HG03060 (cell line): ENCODE measurements at regions not wholly inside any gene's neighbourhood (a gene's known extent, or its start where the extent isn't known, plus 50 kb on each side); places are given as distances from the start of the nearest gene placed in this dataset.
"Not testable (repeated sequence)": the region's sequence is repeated elsewhere in the genome, so short reads cannot be mapped to it uniquely, and the experiment has no call there.

Source experiments
- ATAC-seq: cut with Tn5 transposase; IDR thresholded peaks from one replicate; pipeline ENCODE4 v1.9.1; 2021; ENCODE audit warnings: low read depth, moderate number of reproducible peaks; ENCODE audit not compliant: unreplicated experiment

DNA sequence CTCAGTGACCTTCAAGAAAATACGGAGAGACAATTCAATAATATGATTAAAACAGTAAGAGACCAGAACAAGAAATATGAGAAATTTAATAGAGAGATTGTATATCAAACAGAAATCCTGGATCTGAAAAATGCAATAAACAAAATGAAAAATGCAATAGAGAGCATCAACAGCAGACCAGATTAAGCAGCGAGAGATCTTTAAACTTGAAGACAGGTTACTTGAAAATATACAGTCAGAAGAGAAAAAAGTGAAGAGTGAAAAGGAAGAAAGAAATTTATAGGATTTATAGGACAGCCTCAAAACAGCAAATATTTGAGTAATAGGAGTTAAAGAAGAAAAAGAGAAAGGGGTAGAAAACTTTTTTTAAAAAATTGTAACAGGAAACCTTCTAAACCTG is 813.9 kb upstream of the GRM7 start:
- no peak for ATAC-seq

GRCh38 chr3:6060251-6060650 is 800.7 kb upstream of the GRM7 start:
- ATAC-seq: no peak

- ATAC-seq: no peak
Measured at GRCh38 chr3:6062261-6063187, 798.4 kb upstream of the GRM7 start.

- ATAC-seq: no peak
Measured at GRCh38 chr3:6066397-6066796, 794.5 kb upstream of the GRM7 start.

- not testable (repeated sequence) for ATAC-seq
Measured at GRCh38 chr3:6066868-6067578, 793.9 kb upstream of the GRM7 start.

DNA sequence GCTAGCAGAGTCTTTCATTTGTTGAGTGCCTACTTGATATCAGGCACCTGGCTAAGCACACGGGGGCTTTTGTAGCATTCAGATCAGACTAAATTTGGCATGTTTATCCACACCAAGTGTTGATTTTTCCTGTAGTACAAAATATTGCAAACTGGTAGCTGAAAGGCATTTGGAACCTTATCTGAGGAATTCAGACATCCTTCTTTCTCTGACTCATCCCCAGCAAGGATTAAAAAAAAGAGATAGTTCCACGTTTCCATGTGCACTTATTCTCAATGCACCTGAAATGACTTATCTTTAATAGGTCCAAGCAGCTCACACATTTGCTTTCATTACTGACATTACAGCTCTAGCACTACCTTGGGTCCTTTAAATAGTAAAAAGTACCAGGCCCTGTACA is 786.0 kb upstream of the GRM7 start:
- no peak for ATAC-seq

DNA sequence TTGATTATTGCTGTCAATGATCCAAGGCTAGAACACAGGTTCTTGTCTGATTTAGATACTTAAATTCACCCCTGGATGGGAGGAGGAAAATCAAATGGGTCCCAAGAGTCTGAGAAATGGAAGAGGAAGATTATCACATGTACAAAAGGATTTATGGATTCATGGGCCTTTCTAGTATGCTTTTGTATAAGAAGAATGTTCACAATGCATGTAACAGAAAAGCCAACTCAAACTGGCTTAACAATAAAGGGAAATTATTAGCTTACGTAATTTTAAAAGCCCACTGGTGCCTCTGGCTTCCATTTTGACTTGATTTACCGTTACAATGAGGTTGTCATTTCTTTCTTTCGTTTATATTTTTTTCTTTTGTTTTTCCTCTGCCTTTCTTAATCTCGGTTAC is 782.5 kb upstream of the GRM7 start:
- no peak for ATAC-seq

- no peak for ATAC-seq
Measured at GRCh38 chr3:6079011-6079410, 781.9 kb upstream of the GRM7 start.

- ATAC-seq: no peak
Measured at GRCh38 chr3:6079561-6080179, 781.2 kb upstream of the GRM7 start.

DNA sequence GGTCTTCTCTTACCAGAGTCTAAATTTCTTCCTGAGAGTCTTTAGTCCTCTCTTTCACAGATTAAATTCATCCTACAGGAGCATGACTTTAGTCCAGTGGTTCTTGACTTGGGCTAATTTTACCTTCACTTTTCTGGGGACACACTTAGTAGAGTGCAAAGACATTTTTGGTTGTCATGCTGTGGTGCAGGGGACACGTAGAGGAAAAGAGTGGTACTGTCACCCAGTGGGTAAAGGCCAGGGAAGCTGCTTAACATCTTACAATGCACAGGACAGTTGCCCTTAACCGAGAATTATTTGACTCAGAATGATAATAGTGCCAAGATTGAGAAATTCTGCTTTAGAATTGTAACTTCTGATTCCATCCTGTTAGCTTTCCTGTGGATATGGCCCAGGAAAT is 772.5 kb upstream of the GRM7 start:
- no peak for ATAC-seq

DNA sequence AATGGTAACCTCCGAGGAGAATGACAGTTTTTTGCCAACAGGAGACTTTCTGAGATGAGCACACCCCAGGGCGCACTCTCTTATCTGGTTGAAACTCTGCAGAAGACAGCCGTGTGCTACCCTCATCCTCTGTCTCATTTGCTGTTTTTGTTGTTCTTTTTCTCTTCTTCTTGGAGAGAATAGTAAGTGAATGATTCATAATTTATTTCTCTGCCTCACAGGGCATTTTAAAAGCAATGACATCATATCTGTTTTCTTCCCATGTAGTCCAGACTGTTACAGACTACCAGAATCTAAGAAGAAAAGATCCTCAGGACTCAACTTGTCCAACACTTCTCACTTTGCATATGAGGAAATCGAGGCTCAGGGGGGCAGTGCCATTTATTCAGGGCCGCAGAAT is 771.1 kb upstream of the GRM7 start:
- no peak for ATAC-seq

GRCh38 chr3:6091262-6091661 is 769.7 kb upstream of the GRM7 start:
- ATAC-seq: no peak

- ATAC-seq: no peak
Measured at GRCh38 chr3:6095006-6095405, 765.9 kb upstream of the GRM7 start.

GRCh38 chr3:6097021-6097420 is 763.9 kb upstream of the GRM7 start:
- ATAC-seq: no peak

GRCh38 chr3:6097556-6097955 is 763.4 kb upstream of the GRM7 start:
- no peak for ATAC-seq

DNA sequence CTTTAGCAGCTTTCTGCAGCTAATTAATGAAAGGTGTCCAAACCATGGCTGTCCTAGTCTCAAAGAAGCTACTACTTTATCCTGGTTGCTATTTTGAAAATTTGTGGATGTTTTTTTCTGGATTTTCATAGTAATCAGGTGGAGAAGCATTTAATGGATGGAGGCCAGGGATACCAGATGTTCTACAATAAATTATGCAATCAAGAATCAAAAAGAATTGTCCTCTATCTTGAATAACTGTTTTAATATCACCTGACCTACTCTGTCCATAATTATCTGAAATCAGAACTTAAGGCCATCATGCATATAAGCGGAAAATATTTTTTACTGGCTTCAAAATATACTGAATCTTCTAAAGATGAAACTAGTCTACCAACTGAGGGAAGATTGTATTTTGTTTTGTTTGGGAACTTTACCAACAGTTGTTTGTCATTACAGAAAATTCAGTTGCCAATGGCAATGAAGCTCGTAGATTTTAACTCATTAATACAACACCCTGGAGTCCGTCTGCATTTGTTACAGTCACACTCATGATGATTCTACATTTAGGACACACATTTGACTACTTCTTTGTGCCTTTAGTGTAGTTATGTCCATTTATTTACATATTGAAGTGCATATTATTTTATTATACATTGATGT is 762.3 kb upstream of the GRM7 start:
- no peak for ATAC-seq

DNA sequence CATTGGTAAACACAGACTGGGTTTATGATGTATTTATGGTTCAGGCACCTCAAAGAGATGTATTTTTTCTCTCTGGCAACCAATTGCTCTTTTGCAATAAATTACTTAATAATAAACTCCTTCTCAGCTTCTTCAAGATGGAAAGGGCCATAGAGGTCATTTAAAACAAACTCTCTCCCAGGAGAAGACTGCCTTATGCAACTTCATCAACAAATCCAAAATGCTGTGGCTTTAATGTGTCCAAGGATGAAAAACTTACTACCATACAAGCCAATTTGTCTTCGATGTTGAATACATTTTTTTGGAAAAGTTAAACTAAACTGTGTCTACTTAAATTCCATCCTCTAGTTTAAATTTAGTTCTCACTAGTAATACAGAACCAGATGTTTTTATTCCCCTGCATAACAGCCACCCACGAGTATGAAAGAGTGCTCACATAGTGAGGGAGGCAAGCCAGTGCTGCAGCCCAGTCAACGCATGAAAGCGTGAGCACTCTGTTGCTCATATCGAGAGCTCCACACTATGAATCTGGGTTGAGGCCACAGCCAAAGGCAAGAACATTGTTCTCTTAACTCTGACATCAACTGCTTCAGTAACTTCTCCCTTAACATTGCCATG is 761.3 kb upstream of the GRM7 start:
- ATAC-seq: no peak

DNA sequence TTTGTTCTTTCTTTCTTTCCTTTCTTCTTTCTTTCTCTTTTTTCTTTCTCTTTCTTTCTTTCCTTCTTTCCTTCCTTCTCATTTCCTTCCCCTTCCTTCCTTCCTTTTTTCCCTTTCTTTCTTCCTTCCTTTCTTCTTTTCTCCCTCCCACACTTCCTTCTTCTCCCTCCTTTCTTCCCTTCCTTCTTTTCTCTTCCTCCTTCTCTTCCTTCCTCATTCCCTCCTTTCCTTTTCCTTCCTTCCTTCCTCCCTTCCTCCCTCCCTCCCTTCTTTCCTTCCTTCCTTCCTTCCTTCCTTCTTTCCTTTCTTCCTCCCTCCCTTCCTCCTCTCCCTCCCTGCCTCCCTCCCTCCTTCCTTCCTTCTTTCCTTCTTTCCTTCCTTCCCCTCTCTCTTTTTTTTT is 755.7 kb upstream of the GRM7 start:
- ATAC-seq: no peak

- no peak for ATAC-seq
Measured at GRCh38 chr3:6108957-6109356, 752.0 kb upstream of the GRM7 start.

DNA sequence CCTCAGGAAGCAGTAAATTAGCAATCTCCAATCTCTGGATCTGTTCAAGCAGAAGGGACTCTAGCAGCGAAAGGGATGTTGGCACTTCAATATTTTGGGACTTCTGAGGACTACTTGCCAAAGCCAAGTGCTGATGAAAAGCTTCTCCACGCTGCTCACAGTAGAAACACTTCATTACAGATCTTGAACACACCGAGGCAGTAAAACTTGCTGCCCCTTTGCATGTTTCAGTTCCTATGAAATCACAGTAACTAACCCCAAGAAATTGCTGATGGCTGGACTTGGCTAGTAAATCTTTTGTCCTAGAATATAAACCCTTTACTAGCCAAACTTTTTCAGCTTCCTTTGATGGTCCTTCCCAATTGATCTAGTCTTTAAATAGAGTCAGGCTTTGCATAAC is 750.5 kb upstream of the GRM7 start:
- no peak for ATAC-seq

DNA sequence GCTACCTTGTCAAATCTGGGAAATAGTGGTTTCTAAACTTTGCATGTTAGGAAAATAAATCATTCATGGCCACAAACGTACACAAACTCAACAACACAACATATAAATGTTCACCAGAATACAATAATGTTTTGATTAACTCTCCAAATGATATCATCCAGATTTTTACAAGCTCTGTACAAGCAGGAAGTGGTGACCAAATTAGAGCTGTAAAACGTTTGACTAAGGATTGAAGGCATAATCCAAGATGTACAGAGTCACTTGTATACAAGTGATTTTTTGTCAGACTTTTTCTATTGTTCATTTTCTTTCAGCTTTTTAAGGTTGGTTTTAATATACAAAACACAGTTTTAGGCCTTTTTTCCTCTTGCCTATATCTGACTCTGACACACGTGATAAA is 748.4 kb upstream of the GRM7 start:
- ATAC-seq: no peak
